Pancreas (tissue), 10 donors: ENCODE measurements at regions not wholly inside any gene's neighbourhood (a gene's known extent, or its start where the extent isn't known, plus 50 kb on each side); places are given as distances from the start of the nearest gene placed in this dataset.

ENCODE experiments used
- ATAC-seq, 4 donors: fragments of 200-7000 bp; cut with Tn5 transposase; one replicate each; pipeline versions ENCODE4 v1.8.0 to v1.9.1; 2020; ENCODE audit warnings: mild to moderate bottlenecking in 4 of 4, moderate library complexity in 4 of 4
- DNase-seq, 6 donors: peaks; one replicate each; pipeline ENCODE4 v3.0.0-alpha.2; 2020
- FAIRE-seq: peaks from 2 replicates; lab custom pipeline; 2012; peaks lifted over from hg19 to GRCh38; lab: Jason Lieb, UNC
- H3K27ac ChIP-seq, 4 donors: fragments of 200-600 bp; sonication (generic); 1 replicate in 3 of 4; 2 replicates in 1 of 4; pipeline versions ENCODE4 v1.5.0 to v1.8.0; 2020
- H3K27me3 ChIP-seq, 4 donors: fragments of 200-600 bp; one replicate each; pipeline ENCODE4 v1.8.0; 2021
- H3K36me3 ChIP-seq, 3 donors: fragments of 200-600 bp; sonication (generic) in 1 of 3; one replicate each; pipeline versions ENCODE4 v1.5.0 to v1.8.0; 2020 to 2021
- H3K4me1 ChIP-seq, 3 donors: fragments of 200-600 bp; one replicate each; pipeline ENCODE4 v1.8.0; 2021
- H3K4me3 ChIP-seq, 4 donors: fragments of 200-600 bp; sonication (generic) in 2 of 4; one replicate each; pipeline versions ENCODE4 v1.5.0 to v1.8.0; 2020 to 2021
- H3K9me3 ChIP-seq, 4 donors: fragments of 200-600 bp; one replicate each; pipeline ENCODE4 v1.8.0; 2021
- CTCF ChIP-seq, 4 donors: fragments of 200-600 bp; sonication (generic) in 3 of 4; IDR thresholded peaks; one replicate each; pipeline versions ENCODE4 v1.5.0 to v1.8.0; 2021; ENCODE audit warnings: antibody characterized with exemption in 4 of 4
- WGBS, 2 donors: extraction: QIAGEN DNeasy Blood & Tissue Kit; methylation state at CpG; one replicate each; pipeline ENCODE4 v1.1.7; 2013; 5-methylcytosine and 5-hydroxymethylcytosine counted together
- intact Hi-C, 3 donors: fragments of 100-400 bp; cut with DNase I; formaldehyde crosslinking; loops; one replicate each; pipeline versions ENCODE4 v1.11.1 to v1.14.2; 2022
- donor health status: healthy with polysubstance abuse.
- donor health status: DM: no; HTN: no; CAD: no; lungs with moderate emphysema.
- donor health status: DM: no; HTN: no; CAD: no.
- donor health status: control.
- donor health status: control.
- donor health status: Bipolar disorder and iron deficiency.
- donor health status: DM: yes; HTN: yes; CAD: no.
- donor health status: DM: no; HTN: no; CAD: no.
- donor health status: DM: no; HTN: no; CAD: no.
- donor health status: DM: yes; HTN: yes; CAD: no.

GRCh38 chr6:169899481-169900145, 148.2 kb downstream of the ERMARD start:
- no peak for TF ChIP-seq CTCF (IDR thresholded peaks at IDR 0.05)
- FAIRE-seq, result no peak
- Histone ChIP-seq H3K27ac (no peak overlapping the region), H3K36me3 (no peaks in the 10 kb centered on the region), H3K27me3 (no peaks in the 10 kb centered on the region), H3K9me3 (no peaks in the 10 kb centered on the region), H3K4me3 (no peak overlapping the region), H3K4me1 (peaks cover 0 to 2% (median 2%) of the 10 kb centered on the region in 3 donors)
- DNase-seq, result peak in 1 of 6 donors; percentile 51
- WGBS, 2 donors, result 78 to 81% methylated on average over 24 of the region's 24 CpGs
- ATAC-seq, result no peak
- intact Hi-C loops, result no loop called here

- 74 to 78% methylated on average over 28 to 35 of the region's 35 CpGs for WGBS, 2 donors
- no peaks in the 10 kb centered on the region for H3K9me3 ChIP-seq
- DNase-seq, result peak in 1 of 6 donors; percentile 35
- H3K4me1 ChIP-seq, result no peaks in the 10 kb centered on the region
- no peak for ATAC-seq
- no peak overlapping the region for H3K27ac ChIP-seq
- no peak for FAIRE-seq
- no peaks in the 10 kb centered on the region for H3K27me3 ChIP-seq
- intact Hi-C loops, result no loop called here
- no peak for TF ChIP-seq CTCF (IDR thresholded peaks at IDR 0.05)
- no peaks in the 10 kb centered on the region for H3K36me3 ChIP-seq
- H3K4me3 ChIP-seq, result no peak overlapping the region
These were observed 147.5 kb downstream of the ERMARD start for GRCh38 chr6:169898788-169899480.

GRCh38 chr6:169897601-169898358, 146.4 kb downstream of the ERMARD start:
- Histone ChIP-seq H3K27ac (no peak overlapping the region), H3K4me1 (no peaks in the 10 kb centered on the region), H3K4me3 (no peak overlapping the region), H3K27me3 (no peaks in the 10 kb centered on the region), H3K36me3 (no peaks in the 10 kb centered on the region), H3K9me3 (no peaks in the 10 kb centered on the region)
- ATAC-seq (no peak), FAIRE-seq (no peak), DNase-seq (peak in 1 of 6 donors; percentile 38)
- intact Hi-C loops, result no loop called here
- TF ChIP-seq CTCF (IDR thresholded peaks at IDR 0.05), result no peak
- WGBS, 2 donors, result 92 to 95% methylated on average over 15 of the region's 15 CpGs

- DNase-seq, result peak in 1 of 6 donors; percentile 39
- Histone ChIP-seq H3K27ac (no peak overlapping the region), H3K4me3 (no peak overlapping the region), H3K27me3 (no peaks in the 10 kb centered on the region), H3K4me1 (no peaks in the 10 kb centered on the region), H3K36me3 (no peaks in the 10 kb centered on the region), H3K9me3 (no peaks in the 10 kb centered on the region)
- FAIRE-seq, result no peak
- TF ChIP-seq CTCF (IDR thresholded peaks at IDR 0.05), result no peak
- intact Hi-C loops, result no loop called here
- no peak for ATAC-seq
- 88 to 89% methylated on average over 17 of the region's 17 CpGs for WGBS, 2 donors
These were observed 145.5 kb downstream of the ERMARD start for GRCh38 chr6:169896826-169897456.
